HG03103 (cell line): ENCODE measurements at regions not wholly inside any gene's neighbourhood (a gene's known extent, or its start where the extent isn't known, plus 50 kb on each side); places are given as distances from the start of the nearest gene placed in this dataset.

Source experiments
- ATAC-seq: cut with Tn5 transposase; IDR thresholded peaks from one replicate; pipeline ENCODE4 v1.9.1; 2021; ENCODE audit warnings: low read depth; ENCODE audit not compliant: unreplicated experiment

DNA sequence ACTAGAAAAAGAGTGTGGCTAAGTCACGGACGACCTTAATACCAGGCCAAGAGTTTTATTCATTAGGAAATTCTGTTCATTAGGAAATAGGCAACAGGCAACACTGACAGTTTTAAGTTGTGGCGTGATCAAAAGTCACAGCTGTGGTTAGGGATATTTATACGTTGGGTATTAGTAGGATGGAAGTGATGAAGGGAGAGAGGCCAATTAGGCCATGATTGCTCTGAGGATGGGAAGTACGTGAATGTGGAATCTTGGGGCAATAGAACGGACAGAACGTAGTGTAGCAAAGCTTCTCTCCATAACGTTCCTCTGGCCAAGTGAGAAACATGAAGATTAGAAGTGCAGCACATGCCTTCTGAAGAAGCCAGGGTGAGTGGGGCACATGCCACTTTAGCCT lies 290.1 kb upstream of the ZNF608 start:
- no peak for ATAC-seq

DNA sequence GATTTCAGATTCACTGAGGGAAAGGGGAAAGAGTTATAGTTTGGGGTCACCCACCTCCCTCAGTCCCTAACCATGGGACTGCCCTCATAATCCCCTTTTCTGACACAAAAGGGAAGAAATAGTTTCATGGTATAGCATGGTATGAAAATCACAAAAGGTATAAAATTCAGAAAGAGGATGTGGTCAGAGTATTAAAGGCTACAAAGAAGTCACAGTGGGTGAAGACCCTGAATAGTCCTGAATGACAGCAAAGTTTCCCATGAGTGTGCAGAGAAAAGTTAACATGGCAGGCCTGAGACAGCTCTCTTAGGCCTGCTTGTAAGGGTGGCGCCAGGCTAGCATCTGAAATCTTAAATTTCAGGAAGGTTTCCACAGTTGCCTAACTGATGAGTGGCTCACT lies 290.6 kb upstream of the ZNF608 start:
- ATAC-seq: no peak

DNA sequence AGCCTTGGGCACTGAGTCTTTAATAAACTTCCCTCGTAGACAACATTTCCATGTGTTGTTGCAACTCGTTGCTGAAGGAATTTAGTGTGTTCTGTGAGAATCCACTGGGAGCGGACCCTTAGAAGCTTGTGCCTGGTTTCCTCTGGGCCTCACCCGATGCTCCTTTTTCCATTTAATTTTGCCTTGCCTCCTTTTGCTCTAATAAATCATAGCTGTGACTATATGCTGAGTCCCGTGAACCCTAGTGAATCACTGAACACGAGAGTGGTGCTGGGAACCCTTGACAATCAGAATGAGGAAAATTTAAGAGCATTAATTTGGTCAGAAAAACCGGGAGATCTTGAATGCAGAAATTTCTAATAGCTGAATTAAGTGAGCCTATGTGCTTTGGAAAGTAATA lies 291.1 kb upstream of the ZNF608 start:
- ATAC-seq: no peak

DNA sequence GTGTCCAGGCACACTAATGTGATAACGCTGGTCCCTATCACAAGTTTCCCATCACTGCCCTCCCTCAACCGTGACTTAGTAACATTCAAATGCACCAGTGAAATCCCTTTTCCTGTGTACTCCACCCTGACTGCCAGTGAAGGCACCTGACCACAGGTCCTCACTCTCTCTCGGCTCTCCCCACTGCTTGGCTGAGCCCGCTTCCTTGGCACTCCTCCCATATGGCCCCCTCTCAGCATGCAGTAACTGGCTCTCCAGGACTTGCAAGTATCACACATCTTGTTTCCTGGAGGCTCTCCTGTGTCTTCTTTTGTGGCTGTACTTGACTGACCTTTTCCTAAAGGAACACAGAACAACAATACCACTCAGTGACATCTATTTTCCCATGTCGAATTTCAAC lies 292.0 kb upstream of the ZNF608 start:
- no peak for ATAC-seq

DNA sequence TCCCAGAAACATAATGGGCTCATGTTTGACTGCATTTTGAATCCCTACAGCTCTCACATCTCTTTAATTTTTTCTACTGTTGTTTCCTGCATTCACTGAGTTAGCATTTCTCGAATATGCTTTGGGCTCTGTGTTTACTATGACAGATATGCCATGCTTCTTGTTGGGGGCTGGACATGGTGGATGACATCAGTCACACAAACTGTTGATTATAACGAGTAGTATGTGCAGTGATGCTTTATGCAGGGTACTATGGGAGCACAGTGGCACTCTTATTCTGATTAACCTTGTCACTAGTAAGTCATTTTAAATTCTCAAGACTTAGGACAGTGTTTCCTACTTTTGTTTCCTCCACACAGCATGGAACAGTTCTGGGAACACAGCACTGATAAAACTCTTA lies 295.4 kb upstream of the ZNF608 start:
- ATAC-seq: no peak

DNA sequence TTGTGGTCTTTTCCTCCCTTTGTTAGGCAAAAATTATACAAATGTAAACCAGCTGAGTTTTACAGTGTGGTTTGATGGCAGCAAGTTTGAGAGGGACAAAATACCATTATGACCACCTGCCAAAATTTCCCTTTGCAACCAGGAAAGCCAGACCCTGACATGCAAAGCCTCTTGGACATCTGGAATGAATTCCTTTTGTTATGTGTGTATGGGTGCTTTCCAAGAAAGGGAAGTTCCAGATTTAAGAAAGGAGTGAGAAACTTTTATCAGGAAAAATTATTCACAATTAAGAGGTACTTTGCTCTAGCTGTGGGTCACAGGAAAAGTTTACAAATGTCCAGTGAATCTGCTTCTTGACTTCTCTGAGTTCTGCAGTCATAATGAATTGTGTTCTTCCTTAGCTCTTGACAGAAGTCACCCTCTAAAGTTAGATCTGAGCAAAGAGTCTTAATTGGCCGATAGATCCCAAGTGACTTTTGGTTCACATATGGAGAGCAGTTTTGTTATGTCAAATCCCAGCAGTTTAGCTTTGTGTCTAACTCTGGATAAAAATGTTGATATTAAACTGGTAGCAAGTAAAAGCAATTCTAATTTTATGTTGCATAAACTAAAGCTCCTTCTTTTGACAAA lies 295.9 kb upstream of the ZNF608 start:
- ATAC-seq: no peak

DNA sequence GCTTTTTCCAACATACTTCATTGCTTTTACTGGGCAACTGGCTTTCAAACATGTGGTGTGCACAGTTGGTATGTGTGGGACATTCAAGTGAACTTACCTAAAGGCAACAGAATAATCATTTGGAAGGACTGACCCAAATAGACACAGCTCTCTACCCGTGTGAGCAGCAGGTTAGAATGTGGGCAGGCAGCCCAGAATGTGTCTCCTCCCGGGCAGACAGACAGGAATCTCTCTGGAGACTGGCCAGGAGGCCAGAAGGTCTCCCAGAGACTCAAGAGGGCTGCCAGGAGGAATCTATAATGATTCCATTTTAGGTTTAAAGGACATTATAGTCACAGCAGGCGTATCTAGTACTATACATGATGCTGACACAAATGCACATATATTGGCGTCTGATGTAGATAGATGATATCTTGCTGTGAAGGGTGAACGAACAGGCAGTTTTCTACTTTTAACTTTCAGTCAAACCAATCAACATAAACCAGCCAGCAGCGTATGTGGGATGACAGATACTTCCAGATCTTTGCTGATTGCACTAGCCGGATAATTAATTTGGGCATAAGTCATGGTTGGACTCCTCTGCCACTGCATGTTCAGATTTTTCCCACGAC lies 297.4 kb upstream of the ZNF608 start:
- no peak for ATAC-seq

DNA sequence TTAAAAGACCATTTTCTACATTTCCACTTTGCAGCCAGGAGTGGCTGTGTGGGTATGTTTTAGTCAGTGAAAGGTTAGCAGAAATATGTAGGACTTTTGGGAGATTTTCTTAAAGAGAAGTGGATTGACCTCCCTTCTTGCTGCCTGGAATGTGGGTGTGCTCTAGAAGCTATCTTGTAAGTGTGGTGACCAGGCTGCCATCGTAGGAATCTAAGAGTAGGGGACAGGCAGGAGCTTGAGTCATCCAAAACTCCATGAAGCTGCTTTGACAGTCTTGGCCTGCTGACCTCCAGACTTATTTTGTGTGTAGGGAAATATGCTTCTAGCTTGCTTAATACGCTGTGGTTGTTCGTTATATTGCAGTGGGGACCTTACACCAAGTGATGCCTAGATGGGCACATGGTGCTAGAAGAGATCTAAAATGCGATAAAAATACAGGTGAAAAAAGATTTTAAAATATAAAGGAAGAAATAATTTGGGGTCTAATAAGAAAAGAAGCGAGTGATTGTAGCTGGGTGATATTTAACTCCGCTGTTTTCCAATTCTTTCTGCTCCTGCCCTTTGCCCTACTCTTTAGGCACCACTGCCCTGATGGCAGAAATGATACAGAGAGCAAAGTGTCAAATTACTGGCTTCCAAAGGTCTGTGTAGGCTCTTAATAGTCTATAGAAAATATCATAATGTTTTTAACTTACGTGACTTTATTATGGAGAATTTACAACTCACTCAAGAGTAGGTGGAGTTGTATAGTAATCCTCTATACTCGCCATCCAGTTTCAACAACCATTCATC lies 298.2 kb upstream of the ZNF608 start:
- no peak for ATAC-seq

DNA sequence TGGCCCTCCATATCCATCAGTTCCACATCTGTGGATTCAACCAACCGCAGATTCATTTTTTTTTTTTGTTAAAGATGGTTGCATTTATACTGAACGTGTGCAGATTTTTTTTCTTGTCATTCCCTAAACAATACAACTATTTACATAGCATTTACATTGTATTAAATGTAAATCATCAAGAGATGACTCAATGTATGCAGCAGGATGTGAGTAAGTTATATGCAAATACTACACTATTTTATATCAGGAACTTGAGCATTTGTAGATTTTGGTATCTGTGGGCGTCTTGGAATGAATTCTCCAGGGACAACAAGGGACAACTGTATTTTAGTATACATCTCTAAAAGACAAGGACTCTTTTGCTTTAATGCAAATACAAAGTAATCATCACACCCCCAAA lies 299.2 kb upstream of the ZNF608 start:
- ATAC-seq: no peak

DNA sequence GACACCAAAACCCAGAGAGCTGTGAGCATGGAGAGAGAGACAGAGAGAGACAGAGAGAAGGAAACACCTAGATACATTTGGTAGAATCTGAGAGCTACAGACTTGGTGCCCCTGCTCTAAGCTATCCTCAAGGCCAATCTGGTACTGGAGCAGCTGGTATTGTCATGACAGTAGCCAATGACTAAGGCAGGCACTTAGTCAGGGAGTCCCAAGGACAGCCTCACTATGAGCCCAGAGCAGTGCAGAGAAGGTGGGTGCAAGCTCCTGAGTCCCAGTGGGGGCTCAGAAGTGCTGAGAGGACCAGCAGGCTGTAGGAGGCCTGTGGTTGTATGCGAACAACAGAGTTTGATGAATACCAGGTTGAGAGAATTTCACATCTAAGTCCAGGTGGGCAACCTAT lies 300.4 kb upstream of the ZNF608 start:
- no peak for ATAC-seq

DNA sequence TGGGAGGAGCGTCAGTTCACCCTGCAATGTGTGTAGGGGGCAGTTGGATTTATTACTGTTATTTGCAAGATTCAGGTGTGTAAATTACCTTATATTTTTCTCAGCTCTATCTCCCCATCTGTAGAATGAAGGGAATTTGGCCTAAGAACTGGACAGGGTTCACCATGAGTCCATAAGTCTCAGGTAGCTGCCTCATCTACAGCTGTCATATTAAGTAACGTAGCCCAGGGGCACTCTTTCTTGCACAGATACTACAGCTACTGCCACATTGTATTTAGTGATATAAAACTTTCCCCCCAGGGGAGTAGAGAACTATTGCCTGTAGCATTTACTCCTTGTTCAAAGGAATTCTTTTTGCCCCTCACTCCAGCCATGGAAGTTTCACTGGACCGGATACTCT lies 301.4 kb upstream of the ZNF608 start:
- ATAC-seq: no peak

DNA sequence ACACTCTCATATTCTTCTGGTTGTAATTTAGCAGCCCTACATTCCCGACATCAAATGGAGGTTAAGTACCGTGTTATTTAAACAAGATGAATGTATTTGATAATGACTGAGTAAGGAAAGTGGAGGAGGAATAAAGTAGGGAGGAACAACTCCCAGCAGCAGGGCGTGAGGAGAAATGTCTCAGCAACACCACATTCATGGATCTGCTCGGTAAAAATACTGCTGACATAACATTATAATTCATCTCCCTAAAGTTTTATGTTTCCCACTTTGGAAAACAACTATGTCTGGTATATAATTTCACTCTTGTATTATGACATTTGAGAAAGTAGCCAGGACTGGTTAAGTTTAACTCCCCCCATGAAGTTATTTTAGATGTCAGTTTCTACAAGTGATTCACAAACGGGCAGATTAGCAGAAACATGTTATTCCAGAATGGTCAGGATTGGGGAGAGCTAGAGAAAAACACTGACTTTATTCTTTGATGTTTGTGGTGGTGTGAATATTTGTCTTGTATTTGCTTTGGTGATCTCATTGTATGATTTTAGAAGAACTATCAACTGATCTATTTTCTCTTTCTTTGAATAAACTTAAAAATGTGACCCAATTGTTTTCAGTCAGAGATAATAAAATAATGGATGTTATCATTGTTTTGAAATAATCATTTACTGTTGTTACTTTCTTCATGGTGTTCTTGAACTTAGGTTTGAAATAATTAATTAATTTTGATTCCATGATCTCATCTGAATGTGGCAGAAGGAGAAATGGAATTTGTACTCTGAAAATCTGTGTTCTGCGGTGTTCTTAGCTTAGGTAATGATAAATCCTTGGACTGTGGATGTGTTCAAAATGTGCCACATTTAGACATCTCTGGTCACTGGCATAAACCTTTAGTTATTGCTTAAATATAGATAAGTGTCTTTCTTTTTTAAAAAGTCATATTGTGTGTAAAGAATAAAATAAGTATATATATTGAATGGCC lies 303.6 kb upstream of the ZNF608 start:
- ATAC-seq: no peak

DNA sequence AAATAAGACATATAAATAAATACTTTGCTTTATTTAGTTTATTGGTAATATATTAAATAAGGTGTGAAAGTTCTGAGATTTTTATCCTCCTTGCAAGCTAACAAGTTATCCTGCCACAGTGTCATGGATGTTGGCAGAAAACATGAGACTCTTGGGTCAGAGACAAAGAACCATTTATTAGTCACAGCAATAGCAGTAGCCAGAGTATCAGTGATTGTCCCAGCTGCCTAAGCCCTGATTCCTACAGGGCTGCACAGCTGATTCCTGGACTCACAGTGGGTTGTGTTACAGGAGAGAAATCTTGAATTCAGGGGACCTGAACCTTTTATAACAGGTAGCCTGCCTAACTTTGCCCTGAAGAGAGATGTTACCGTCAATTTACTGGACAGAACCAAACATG lies 304.5 kb upstream of the ZNF608 start:
- no peak for ATAC-seq

DNA sequence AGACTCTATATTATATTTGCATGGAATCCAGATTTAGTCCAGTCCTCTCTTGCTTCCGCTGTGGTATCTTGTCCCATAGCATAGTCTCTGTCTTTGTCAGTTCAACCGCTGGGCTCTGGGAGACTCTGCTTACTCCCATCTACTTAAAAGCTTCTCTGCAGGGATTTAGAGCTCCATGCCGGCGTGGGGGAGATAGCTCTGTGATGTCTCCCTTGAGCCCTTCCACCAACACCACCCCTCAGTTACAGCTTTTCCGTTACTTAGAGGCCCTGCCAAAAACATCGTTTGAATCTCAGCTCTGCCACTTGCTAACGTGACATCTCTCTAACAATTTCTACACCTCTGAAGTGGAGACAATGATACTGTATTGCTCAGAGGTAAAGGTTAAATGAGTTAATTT lies 306.1 kb upstream of the ZNF608 start:
- no peak for ATAC-seq

DNA sequence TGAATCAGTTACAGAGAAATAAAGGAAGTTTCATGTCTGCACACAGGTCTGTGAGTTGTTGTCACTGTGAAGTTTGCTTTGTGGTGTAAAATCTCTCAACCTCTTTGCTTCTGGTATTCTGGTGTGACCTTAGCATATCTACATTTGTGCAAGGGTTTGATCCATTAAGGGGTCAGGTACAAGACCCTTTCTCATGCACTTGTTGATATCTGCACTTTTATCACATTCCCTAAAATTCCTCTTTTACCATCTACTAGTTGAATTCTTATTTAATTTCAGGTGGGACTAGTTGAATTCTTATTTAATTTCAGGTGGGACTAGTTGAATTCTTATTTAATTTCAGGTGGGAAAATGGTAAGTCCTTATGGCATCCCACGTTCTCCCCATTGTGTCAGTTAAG lies 306.7 kb upstream of the ZNF608 start:
- ATAC-seq: no peak

DNA sequence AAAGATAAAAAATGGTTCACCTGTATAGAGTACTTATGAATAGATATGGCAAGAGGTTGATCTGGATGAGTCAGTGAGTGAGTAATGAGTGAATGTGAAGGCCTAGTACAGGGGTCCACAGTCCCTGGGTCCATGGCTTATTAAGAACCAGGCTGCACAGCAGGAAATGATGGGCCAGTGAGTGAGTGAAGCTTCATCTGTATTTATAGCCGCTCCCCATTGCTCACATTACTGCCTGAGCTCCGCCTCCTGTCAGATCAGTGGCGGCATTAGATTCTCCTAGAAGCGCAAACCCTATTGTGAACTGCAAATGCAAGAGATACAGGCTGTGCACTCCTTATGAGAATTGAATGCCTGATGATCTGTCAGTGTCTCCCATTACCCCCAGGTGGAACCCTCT lies 307.7 kb upstream of the ZNF608 start:
- no peak for ATAC-seq

DNA sequence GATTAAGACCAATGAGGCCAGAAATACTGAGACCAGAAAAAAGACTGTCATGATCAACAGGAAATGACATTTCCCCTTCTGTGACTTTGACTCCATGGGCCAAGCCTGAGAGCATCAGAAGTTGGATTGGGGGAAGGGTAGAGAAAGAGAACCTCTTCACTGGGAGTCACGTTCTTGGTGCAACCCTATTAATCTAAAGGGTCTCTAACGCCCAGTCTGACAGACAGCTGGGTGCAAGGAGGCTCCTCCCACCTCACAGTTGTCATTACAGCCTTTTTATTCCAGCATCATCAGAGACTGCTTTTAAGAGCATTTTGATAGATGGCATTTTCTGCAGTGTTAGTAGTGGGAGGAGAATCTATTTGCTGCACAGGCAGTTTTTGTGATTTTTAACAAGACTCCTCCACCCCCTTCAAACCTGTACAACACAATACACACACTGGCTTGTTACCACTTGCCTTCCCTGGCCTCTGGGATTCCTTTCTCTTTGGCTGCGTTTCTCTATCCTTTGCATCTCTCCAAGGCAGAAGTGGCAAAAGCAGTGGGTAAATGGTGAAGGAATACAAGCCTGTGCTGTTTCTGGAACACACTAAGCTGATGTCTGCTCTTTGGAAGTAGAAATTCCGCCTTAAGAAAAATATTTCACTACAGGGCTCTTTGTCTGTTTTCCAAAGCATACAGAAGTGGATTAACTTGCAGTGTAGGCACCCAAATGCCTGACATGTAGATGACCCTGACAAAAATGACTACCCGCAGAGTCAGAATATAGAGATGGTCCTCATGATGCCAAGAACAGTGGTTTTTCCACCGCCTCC lies 310.4 kb upstream of the ZNF608 start:
- ATAC-seq: no peak

DNA sequence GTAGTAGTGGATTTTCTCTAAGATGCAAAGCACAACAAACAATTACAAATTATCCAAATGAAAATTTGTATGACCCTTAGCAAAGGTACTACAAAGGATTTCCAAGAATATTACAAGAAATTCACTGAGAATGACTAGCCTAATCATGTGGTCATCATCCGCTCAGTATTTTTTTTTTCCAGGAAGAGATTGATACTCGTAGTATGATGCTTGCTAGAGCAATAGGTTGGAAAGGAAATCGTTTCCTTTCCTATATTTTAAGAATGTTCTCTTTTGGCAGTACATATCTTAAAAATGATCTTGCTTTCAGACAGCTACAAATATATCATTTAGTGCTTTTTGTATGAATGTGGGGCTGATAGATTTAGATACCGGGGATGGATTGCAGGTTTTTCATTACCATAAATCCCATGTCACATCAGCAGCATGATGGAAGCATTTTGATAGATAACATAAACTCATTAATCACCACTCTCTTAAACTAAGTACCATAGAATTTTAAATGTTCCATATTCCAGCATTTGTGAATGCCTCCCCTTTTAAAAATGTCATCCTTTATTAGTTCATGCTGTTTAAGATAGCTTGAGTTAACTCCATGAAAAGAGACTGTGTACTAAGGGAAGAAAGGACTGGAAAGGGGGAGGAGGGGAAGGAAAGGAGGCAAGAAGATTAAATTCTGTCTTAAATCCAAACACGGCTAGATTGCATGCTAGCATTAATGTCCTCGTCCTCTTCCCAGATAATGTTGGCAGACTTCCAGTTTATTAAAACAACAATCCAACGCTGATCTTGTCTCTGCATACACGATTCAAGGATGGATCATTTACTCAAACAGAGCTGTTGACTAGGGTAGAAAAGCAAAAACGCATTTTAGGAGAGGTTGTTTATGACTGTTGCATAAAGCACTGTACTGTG lies 311.7 kb upstream of the ZNF608 start:
- ATAC-seq: no peak
